ENCODE measurements at regions not wholly inside any gene's neighbourhood (a gene's known extent, or its start where the extent isn't known, plus 50 kb on each side); places are given as distances from the start of the nearest gene placed in this dataset.
A peak's percentile ranks its signal among the peaks of the same experiment; 100 is the strongest.
"Not testable (repeated sequence)": the region's sequence is repeated elsewhere in the genome, so short reads cannot be mapped to it uniquely, and the experiment has no call there.

- DNase-seq: peak in 1 of 2 experiments; percentile 3
Observed at GRCh38 chr1:143905214-143906179, 66.3 kb downstream of the FAM72C start.

GRCh38 chr1:143904622-143904979 is 67.2 kb downstream of the FAM72C start:
- not testable (repeated sequence) for DNase-seq

- not testable (repeated sequence) for DNase-seq
Observed at GRCh38 chr1:143903899-143904621, 67.7 kb downstream of the FAM72C start.

DNA sequence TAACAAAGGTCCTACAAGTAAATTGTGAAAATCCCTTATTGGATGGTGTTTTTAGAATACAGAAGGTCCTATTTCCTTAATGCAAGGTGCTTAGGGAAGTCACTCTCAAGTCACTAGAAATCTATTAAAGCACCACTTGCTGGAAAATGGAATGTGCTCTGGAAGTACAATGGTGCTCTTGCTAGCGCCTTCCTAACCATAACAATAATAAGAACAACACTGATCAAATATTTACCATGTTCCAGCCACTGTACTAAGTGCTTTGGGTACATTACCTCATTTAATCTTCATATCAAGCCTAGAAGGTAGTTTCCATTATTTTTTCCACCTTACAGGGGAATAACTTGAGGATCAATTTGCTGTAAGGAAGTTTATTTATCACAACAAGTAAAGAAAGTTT is 75.4 kb downstream of the FAM72C start:
- DNase-seq: not testable (repeated sequence)

DNA sequence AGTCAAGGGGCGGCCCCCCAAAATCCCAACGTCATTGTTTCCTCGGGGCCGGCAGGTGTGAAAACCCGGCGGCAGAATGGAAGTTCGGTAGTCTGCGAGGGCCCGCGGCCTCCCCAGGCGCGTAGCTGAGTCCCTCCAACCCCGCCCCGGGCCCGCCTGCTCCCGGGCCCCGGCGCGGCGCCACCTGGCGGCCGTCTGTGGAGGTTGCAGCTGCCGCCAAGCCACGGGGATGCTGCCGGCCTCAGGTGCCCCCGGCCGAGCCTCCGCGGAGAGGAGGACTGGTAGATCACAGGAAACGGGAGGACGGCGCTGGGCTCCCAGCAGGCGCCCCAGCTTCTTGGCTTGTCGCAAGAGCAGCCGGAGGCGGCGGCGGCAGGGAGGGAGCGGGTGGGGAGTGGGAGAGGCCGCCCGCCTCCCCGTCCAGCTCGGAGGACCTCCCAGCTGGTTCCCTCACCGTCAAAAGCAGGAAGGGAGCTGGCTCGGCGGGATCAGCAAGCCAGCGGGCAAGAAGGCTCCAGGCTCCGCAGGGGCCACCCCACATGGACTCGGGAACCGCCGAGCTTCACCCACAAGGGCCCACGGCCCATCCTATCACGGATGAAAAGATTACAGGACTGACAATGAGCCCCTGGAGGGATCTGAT is 86.7 kb downstream of the FAM72C start:
- peak; percentile 62 to 67 for DNase-seq

GRCh38 chr1:143884532-143884931 is 87.3 kb downstream of the FAM72C start:
- DNase-seq: peak; percentile 35 to 39

GRCh38 chr1:143879757-143880536 is 91.8 kb downstream of the FAM72C start:
- DNase-seq: not testable (repeated sequence)

GRCh38 chr1:143875947-143876346 is 95.8 kb downstream of the FAM72C start:
- not testable (repeated sequence) for DNase-seq

DNA sequence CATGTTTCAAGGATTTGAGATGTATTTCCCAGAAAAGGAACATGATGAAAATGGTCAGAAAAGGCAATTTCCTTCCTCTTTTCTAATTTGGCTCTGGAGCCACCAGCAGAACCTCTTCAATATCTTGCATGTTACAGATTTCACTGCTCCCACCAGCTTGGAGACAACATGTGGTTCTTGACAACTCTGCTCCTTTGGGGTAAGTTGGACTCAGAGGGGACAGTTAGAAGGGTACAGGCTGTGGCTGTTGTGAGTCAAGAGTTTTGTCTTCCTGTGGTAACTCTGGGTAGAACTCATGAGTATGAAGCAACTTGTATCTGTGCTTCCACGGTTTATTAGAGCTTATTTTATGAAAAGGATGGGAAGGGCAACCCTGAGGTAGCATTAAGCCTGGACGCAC is 97.2 kb downstream of the FAM72C start:
- DNase-seq: not testable (repeated sequence)

GRCh38 chr1:143873650-143874049 is 98.1 kb downstream of the FAM72C start:
- DNase-seq: not testable (repeated sequence)

- not testable (repeated sequence) for DNase-seq
Observed at GRCh38 chr1:143870388-143870787, 101.4 kb downstream of the FAM72C start.

- DNase-seq: not testable (repeated sequence)
Observed at GRCh38 chr1:143867590-143868220, 104.1 kb downstream of the FAM72C start.

GRCh38 chr1:143863901-143864520 is 107.8 kb downstream of the FAM72C start:
- not testable (repeated sequence) for DNase-seq

DNA sequence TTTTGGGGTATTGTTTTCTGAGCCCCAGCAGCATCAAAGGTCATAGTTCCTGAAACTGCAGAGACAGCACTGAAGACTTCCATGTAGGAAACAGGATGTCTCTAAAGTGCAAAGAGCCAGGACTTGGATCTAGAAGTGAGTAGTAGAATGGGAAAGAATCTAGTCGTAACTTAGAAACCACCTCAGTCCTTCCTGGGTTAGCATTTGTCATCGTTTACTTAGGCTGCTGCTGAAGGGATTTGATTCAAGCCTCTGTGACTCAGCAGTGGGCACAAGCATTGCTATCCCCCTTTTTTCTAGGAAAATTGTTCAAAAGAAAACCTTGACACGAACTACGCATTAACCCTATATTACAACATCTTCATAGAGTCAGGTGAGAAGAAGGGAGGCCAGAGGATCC is 109.1 kb downstream of the FAM72C start:
- not testable (repeated sequence) for DNase-seq

DNA sequence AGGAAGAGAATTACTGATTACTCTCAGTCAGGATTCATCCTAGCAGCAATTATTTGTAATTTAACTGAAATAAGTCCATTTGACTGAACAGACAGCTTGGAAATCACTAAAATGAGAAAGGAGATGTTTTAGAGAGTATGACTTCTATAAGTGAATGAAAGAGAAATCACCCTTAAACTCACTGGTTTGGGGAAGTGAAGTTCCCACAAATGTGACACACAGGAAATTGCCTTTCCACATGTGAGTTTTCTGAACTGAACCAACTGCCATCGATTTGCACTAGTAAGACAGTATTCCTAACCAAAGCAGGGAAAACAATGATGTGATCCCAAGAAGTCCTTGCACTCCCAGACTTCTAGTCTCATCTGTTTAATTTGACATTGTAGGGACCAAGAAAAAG is 110.5 kb downstream of the FAM72C start:
- DNase-seq: not testable (repeated sequence)

GRCh38 chr1:143855867-143856266 is 115.9 kb downstream of the FAM72C start:
- not testable (repeated sequence) for DNase-seq

- DNase-seq: not testable (repeated sequence)
Observed at GRCh38 chr1:143854069-143854468, 117.7 kb downstream of the FAM72C start.

GRCh38 chr1:143850637-143851036 is 121.1 kb downstream of the FAM72C start:
- not testable (repeated sequence) for DNase-seq

DNA sequence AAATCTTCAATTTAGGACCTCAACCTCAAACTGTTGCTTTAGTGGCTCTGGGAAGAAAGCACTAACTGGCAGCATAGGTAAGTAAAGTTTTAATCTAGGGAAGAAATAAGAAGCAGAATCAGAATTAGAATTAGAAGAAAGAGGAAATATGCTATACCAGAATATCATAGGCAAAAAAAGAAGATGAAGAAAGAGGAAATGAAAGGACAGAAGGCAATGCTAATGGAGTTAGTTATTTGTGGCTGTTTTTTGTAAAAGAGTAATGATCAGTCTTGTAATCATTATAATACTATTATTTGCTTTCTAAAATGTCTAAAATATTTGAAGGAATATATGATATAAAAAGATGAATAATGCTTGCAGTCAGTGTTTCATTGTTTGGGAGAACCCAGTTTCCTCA is 122.9 kb downstream of the FAM72C start:
- not testable (repeated sequence) for DNase-seq

DNA sequence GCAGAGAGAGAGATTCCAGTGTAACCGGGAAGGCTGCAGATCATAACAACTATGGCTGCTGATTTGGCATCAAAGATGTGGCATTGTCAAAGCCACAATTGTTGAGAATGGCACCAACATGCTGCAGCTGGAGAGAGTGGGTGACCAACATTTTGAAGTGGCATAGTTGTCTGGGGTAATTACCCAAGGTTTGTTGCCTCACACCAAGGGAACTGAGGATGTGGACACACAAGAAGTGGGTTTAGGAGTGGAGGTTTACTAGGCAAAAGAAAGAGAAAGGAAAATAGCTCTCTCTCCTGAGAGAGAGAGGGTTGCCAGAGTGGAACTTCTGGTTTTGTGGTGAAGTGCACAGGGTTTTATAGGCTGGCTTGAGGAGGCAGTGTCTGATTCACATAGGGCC is 126.6 kb downstream of the FAM72C start:
- not testable (repeated sequence) for DNase-seq

DNA sequence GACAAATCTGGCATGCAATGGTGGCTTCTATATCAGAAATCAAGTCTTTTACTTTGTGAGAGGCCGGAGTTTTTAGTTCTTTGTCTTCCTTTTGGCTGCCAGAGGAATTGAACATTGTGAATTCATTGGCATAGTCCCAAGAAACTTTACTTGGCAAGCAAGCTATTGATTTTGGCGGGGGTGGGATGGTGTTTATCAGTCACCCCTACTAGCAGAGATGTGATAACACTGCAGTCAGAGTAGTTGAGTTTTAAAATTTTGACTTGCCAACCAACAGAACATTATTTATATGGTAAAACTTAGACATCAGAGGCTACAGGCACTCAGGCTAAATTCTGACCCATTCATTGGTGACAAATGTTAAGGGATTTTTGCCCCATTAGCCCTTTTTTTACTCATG is 129.7 kb downstream of the FAM72C start:
- not testable (repeated sequence) for DNase-seq

All from activated CD4-positive, alpha-beta T cell treated with anti-CD3 and anti-CD28 coated beads, Interleukin-2, amount 50 U/mL, for 4 hours (primary cell).